ENCODE measurements at regions not wholly inside any gene's neighbourhood (a gene's known extent, or its start where the extent isn't known, plus 50 kb on each side); places are given as distances from the start of the nearest gene placed in this dataset.
"Not testable (repeated sequence)": the region's sequence is repeated elsewhere in the genome, so short reads cannot be mapped to it uniquely, and the experiment has no call there.

DNA sequence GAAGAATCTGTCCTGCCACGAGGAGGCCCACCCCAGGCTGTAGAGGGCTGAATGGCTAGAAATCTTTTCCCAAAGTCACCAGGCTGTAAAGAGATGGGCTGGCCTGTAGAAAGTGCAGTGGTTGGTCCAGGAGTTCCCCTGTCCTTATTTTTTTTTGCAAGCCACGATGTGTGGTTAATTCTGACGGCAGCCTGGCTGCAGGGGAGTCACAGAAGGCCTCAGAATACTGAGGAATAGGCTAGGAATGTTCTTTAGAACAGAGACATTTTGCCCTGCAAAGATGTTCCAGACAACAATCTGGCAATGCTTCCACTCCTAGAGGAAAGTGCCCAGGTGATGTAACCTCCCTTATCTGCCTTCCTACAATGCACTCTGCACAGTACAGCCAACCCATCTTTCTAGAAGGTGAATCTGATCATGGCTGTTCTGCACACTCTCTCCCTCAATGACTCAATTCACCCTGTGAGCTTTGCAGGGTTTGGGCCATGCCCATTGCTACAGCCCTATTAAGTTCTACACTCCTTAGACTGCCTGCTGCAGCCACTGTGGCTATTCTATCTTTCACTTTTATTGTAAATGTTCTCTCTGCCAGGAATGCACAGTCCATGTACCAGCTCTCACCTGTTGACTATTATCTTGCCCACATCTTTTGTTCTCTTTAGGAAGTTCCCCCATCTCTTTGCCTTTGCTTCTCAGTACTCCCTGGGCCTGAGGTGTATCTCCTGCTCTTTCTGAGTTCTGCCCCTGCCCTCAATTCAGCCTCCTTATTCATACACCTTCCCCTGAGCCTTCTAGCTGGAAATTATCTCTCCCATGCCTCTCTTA is 377.8 kb upstream of the CLINT1 start:
- DNase-seq = no peak

DNA sequence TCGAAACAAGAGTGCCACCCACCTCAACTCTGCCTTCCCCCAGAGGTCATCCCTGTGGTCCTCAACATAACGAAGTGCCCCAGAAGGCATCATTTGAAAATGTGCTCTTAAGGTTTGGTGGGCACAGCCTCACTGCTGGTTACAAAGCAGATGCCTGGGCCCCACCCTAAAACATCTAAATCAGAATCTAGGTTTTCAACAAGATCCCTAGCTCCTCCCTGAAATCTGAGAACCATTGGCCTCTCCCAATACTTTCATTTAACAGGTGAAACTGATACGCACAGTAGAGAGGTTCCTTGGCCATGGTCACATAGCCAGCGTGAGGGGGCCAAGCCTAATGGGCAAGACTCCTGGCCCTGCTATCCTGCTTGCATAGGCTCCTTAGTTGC is 376.2 kb upstream of the CLINT1 start:
- DNase-seq = no peak

DNA sequence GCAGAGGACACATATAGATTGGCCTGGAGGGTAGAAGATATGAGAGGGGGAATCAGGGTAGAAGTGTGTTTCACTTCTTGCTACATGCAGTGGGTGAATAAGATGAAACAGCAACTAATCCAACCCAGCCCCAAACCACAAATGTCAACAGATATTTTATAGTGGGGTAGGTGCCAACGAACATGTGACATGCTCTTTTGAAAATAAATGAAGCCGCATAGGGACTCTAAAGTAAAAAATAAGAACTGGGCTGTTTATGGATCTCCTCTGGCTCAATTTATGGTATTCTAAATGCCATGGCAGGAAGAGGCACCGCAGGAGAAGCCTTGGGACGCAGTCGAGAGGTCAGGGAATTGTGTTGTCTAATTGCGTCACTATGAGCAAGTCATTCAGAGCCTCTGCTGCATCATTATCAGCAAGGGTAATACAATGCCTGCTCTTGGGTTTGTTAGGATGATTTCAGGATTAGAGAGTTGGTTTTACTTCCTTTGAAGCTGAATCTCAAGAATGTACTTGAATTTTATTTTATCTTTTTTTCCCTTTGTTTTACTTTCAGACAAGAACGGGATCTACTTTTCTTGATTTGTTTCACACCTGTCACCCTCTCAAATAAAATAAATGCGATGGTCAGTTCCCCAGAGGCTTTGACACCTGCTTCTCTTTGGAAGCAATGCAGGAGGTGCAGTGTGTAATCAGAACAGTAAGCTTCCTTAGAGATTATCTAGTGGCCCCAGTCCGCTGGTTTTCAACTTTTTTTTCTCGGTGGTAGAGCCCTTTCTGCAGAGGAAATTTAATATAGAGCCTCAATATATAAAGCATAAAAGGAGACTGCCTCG is 375.6 kb upstream of the CLINT1 start:
- DNase-seq = no peak

DNA sequence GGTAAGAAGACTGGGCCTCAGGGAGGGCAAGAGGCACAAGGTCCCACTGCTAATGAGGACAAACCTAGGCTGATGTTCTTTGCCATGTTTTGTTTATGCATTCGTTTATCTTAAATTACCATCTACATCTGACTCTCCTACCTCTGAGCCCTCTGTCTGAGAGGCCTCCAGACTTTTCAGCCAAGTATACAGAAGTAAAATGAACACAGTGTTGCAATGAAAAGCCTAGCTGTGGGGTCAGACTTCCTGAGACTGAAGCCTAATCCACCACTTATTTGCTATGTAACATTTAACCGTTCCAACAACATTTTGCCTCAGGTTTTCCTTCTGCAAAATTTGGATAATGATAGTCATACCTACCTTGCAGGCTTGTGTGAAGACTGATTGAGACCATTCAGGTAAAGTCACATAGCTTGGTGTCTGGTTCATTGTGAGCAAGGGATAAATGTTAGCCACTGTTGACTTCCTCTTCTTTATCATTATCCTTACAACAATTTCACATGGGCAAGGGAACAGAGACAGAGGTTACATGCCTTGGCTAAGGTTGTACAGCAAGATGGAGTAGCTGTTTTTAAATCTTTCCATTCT is 374.9 kb upstream of the CLINT1 start:
- no peak for DNase-seq

DNA sequence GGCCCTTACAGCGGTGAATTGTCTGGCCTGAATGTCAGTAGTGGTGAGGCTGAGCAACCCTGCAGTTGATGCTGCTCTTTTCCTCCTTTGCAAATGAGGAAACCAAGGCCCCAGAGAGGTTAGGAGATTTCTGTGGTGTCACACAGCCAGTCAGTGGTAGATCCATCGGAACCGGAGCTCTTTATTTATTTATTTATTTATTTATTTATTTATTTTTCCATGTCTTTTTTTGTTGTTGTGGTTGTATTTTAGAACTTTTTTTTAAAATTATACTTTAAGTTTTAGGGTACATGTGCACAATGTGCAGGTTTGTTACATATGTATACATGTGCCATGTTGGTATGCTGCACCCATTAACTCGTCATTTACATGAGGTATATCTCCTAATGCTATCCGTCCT is 368.4 kb upstream of the CLINT1 start:
- not testable (repeated sequence) for DNase-seq

DNA sequence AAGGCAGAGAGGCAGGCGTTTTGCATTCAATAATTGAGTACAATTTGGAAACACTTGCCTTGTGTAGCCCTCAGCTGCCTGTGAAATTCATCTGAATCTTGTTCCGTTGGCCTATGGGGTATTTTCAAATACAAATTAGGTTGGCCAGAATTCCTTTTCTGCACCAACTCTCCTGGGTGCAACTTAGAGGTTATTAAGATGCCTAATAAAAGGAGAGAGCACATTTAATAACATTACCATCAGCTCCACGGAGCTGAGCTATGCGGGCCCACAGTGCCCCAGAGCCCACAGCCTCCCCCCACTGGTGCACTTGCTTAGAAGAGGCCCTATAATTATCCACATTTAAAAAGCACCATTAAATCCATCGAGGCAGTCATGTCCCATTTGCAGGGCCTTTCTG is 367.6 kb upstream of the CLINT1 start:
- no peak for DNase-seq

DNA sequence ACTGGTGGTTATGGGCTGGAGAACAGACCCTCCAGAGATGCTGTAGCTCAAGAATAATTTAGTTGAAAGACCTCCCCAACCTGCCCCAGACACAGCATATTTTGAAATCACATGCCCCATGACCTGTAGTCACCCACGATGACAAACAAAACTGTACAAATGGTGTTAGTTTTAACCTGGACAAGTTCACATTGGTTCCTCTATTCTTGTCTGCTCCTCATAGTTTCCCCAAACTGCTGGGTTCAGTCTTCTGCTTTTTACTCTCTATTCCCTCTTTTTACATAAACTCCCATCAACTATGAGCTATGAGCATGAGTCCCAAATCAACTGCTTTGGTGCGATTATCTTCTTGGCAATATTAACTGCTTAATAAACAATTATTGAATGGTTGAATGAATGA is 365.3 kb upstream of the CLINT1 start:
- DNase-seq = no peak

DNA sequence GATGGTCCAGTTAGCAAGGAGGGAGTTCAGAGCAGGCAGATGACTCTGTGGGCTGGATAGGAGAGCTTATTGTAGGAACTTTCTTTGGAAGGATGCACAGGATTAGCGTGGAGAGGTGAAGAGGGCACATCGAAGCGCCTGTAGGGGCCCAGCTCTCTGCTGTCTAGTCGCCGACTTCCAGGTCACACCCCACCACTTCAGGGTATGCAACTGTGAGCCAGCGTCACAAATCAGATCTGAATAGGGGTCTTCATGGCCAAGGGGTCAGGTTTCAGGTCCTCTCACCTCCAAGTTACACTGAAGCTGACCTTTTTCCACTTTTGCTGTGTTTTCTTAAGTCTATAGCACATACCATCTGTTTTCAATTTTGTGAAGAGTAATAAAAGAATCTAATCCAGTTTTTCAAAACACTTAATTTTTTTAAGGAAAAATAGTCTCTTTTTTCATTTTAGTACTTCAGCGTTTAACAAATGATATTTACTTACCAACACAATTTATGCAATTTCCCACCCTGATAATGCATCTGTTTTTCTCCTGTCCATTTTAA is 364.2 kb upstream of the CLINT1 start:
- no peak for DNase-seq

DNA sequence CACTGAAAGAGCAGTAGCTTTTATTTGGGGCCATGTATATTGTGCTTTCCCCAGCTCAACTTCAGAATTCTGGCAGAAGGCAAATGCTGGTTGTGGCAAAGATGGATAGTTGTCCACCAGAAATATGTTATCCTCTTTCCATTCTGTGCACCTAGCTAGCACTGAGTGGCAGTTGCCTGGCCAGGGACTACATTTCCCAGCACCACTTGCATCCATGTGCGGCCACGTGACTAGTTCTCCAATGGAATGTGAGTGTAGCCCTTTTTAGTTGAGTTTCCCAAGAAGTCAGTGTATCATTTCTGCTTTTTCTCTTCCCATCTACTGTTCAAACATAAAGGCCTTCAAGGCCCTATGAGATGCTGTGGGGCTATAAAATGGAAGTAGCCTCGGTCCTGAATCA is 354.0 kb upstream of the CLINT1 start:
- no peak for DNase-seq

DNA sequence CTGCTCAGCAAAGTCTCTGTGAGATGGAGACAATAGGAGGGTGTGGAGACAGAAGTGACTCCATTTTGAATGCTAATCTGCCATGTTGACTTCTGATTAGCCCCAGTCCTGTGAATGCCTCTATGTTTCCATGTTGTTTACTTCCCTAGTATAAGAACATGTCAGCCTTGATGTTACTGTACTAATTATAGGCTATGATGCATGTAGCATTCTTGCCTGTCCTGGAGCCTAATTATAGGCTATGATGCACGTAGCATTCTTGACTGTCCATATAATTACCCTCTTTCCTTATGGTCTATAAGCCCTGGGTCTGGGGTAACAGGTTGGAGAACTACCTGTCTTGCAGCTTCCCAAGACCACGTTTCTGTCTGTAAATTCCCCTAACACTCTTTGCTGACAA is 353.3 kb upstream of the CLINT1 start:
- no peak for DNase-seq

DNA sequence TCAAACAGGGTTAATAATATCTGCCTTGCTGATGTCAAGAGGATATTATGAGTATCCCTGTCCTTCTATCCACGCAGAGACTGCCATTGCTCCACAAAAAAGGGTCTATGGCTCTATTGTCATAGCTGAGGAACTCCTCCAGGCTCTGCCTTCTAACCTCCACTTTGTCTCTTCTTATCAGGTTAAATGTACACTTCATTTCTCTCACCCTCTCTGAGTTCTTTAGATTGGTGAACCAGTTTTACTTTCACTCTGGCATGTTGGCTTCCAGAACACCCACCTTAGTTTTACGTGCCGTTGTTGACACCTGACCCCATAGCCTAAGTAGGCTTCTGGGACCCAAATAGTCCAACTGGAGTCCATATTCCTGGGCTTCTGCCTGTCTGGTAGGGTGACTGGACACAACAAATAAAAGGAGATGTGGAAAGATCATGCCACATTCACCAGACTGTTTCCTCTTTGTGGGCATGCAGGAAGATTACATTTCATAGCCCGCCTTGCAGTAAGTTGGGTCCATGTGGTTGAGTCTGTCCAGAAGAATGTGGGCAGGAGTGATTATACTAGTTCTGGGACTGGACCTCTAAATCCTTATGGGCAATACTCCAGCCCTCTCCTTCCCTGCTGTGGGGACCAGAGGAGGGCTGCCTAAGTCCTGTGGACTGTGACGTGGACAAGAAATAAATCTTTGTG is 350.4 kb upstream of the CLINT1 start:
- no peak for DNase-seq

DNA sequence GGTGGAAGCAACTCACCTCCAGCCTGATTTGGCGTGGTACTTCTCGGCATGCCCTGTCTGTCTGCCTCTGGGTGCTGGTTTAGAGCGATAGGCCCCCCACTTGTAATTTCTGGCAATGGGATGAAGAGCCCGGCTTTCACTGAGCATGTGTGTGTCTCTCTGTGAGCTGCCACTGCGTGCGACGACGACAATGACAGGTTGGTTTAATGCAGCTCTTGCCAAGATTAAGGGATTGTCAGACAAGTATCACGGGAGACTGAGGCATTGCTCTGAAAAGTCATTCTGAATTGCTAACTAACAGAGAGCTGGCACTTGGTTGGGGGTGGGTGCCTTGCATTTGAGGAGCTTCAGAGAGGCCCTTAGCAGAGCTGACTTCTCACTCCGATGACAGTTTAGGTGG is 348.8 kb upstream of the CLINT1 start:
- no peak for DNase-seq

DNA sequence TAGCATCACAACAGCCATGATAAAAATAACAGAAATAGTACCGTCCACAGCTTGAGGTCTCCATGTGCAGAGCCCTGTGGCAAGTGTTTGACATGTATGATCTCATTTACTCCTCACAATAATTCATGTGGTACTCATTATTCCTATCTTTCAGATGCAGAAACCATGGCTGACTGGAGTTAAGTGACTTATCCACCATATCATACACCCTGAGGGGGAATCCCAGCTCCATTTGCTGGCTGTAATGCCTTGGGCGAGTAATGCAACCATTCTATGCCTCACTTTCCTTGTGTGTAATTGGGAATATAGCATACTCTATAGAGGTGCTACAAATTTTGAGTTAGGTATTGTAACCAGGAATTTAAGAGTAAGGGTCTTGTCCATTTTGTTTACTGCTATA is 347.0 kb upstream of the CLINT1 start:
- no peak for DNase-seq

DNA sequence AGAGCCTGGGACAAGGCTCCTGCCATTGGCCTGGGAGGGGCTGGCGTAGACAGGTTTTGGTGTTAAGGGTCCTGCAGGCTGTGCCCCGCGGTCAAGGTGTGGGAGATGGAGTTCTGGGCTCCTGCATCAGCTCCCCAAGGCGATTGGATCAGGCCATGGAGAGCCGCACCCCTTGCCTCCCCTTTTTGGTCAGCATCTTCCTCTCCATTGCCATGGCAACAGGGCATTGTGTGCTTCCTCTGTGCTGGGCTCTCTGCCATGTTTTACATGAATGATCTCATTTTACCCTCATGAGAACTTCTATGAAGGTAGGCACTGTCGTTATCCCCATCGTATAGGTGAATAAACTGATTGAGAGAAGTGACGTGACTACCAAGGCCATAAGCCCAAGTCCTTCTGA is 344.3 kb upstream of the CLINT1 start:
- no peak for DNase-seq

DNA sequence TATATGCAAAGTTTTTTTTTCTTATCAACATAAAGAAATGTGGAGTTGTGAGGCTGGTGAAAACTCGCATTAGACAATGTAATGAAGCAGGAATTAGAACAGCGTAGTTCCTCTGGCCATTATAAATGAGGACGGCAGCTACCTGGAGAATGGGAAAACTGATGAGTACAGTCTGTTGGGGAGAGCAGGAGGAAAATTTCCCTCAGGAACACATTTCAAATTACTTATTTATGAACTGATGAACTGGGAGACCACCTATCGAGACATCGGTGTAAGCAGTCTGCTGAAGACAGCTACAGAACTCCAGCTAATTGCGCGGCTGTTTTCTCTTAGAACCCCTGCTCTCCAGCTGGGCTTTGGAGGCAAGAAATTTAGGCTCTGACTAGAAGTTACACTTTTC is 343.9 kb upstream of the CLINT1 start:
- DNase-seq = no peak

DNA sequence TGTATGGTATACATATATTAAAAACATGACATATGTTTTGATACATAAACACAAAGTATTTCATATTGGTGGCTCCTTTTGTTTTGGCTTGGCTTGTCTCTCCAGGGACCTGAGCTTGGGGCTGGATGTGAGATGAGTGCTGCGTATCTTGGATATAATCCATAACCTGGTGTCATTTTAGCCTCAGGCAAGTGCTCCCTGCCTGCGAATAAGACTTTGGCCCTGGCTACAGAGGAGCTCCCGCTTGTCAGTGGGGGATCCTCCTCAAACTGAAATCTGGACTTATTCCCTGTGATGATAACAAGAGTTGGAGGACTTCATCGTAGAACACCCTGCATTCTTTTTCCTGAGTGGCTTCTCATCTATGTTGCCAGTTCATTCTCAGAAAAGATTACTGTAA is 341.7 kb upstream of the CLINT1 start:
- DNase-seq = no peak

DNA sequence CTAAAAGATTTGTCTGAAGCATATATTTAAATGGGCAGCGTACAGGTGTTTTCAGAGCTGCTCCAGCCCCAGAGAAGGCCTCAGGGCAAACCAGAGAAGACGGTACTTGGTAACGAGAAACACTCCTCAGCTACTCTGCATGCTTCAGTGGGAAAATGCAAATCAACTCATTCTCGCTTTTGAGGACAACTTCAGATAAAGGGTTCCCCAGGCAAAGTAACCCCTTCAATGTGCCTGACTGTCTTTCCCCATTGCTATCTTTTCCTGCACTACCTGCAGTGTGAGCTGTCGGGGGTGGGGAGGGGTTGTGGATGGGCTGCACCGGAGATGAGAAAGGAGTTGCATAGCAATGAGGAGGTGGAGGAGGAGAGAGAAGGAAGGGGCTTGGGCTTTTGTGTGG is 339.7 kb upstream of the CLINT1 start:
- DNase-seq = peak; percentile 46

DNA sequence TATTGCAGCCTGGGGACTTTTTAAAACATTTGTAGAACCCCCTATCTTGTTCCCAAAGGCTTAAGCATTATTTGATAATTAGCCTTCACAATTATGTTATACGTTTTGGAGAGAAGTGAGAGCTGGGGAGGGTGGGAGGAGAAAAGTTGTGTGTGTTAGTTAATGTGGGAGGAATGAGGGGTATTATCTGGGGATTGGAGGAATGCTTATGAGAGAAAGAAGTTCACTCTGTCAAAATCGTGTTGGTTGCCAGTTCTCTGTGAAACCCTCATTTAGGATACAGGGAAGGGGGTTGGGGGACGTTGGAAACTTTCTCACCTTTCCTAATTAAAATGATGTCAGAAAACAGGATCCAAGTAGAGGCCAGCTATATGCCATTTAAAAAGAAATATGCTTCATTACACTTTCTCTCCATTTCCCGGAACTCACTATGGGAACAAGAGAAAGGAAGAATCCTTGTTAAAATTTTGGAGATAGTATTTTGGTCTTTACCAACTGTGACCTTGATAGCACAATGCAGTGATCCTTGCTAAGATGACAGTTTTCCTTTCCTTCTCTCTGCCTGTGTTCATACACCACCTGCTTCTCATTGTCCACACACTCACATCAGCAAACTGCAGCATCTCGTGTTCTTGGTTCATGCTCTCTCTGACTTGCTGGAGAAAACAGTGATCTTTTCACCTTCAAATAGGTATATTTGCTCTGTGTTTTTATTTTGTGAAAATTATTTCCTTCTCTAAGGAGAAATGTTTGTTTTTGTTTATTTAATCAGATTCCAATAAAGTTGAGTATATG is 336.7 kb upstream of the CLINT1 start:
- no peak for DNase-seq

DNA sequence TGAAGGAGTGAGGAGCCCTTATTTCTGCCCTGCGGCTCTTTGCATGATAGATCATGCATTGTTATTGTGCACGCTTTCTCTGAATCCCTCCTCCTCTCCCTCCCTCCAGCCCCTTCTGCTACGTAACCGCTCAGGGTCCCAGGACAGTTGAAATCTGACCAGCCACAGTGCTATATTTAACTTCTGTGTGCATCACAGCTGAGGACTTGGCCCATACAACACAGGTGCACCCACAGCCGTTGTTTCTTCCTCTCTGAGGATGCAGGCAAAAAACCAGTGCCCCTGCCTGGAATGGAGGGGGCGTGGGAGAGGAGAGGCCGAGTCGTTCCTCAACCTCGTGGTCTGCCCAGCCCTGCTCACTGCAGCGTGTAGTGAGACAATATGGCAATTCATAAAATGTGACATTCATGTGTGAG is 335.6 kb upstream of the CLINT1 start:
- no peak for DNase-seq

DNA sequence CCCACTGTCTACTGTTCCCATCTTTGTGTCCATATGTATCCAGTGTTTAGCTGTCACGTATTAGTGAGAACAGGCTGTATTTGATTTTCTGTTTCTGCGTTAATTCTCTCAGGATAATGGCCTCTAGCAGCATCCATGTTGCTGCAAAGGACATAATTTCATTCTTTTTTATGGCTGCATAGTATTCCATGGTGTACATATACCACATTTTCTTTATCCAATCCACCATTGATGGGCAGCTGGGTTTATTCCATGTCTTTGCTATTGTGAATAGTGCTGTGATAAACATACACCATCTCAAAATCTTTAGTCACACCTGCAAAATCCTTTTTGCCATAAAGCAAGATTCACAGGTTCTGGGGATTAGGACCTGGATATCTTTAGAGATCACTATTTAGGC is 334.4 kb upstream of the CLINT1 start:
- DNase-seq = not testable (repeated sequence)

DNA sequence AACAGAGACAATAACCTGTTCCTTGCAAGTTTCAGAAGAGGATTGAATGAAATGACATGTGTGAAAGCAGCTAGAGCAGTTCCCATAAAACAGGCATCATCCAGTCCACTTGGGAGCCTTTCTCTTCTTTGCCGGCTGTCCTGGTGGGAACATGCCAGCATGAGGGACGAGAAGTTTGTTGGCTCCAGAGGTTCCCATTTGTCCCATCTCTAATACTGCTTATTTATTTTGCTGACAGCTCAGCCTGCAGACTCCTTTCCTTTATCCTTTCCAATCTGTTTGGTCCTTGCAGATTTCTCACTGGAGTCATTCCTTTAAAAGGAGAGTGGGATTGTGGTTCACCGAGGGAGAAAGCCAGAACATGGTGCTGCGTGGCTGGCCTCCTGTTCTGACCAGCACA is 321.5 kb upstream of the CLINT1 start:
- no peak for DNase-seq

DNA sequence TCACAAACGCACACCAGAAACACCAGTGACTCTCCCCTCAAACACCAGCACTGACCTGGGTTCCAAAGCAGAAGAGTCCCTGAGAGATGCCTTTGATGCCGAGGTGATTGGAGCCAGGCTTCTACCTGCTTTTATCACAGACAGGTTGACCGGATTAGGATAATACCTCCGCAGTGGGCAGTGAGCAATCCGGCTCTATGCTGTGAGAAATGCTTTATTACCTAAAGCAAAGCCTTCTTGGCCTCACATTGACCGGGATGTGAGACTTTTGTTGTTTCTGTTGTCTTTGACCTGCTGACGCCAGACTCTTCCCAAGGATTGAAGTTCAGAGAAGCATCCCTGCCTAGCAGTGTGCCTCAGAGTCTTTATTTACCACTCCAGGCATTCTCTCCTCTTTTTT is 320.3 kb upstream of the CLINT1 start:
- no peak for DNase-seq

Measured in DMS79 (cell line).